A673 (cell line): ENCODE measurements at regions not wholly inside any gene's neighbourhood (a gene's known extent, or its start where the extent isn't known, plus 50 kb on each side); places are given as distances from the start of the nearest gene placed in this dataset.

Source experiments
- CTCF ChIP-seq: fragments of 300-800, 200-600 bp; sonication (generic); conservative IDR thresholded peaks from 2 replicates; pipeline ENCODE4 v1.5.1; 2017; ENCODE audit warnings: low read depth, mild to moderate bottlenecking, antibody characterized with exemption, low read length, moderate library complexity, mixed read lengths
- EZH2 ChIP-seq: fragments of 200-600 bp; sonication (generic); IDR thresholded peaks from 2 replicates; pipeline ENCODE4 v1.6.1; 2017; ENCODE audit warnings: borderline replicate concordance, low read depth, mild to moderate bottlenecking, mixed read lengths, antibody characterized with exemption, low read length; ENCODE audit not compliant: poor library complexity, severe bottlenecking

- no peak for TF ChIP-seq CTCF
- no peak for TF ChIP-seq EZH2
Measured at GRCh38 chr2:75381032-75381431, 179.7 kb downstream of the EVA1A start.
